ENCODE measurements at regions not wholly inside any gene's neighbourhood (a gene's known extent, or its start where the extent isn't known, plus 50 kb on each side); places are given as distances from the start of the nearest gene placed in this dataset.

GRCh38 chr22:49603016-49603415 lies 224.7 kb downstream of the BRD1 start:
- Histone ChIP-seq H3K36me3 (ENCODE audit: control insufficient read depth, insufficient read depth, low read length) (peaks cover 2% of the 10 kb centered on the region), H3K4me3 (replicated peaks; ENCODE audit: low read depth, low read length) (no peak overlapping the region), H3K27me3 (replicated peaks; ENCODE audit: control insufficient read depth, insufficient read depth, low read length) (no peaks in the 10 kb centered on the region)
- TF ChIP-seq CTCF (IDR thresholded peaks at IDR 0.05; ENCODE audit: insufficient read depth, low read length, poor library complexity, severe bottlenecking), result no peak
- DNase-seq (ENCODE audit: extremely low read depth, insufficient read length), result no peak

GRCh38 chr22:49602481-49602880 lies 225.2 kb downstream of the BRD1 start:
- H3K4me3 ChIP-seq (replicated peaks; ENCODE audit: low read depth, low read length), result no peak overlapping the region
- no peak for TF ChIP-seq CTCF (IDR thresholded peaks at IDR 0.05; ENCODE audit: insufficient read depth, low read length, poor library complexity, severe bottlenecking)
- H3K36me3 ChIP-seq (ENCODE audit: control insufficient read depth, insufficient read depth, low read length), result peaks cover 2% of the 10 kb centered on the region
- DNase-seq (ENCODE audit: extremely low read depth, insufficient read length), result no peak
- H3K27me3 ChIP-seq (replicated peaks; ENCODE audit: control insufficient read depth, insufficient read depth, low read length), result no peaks in the 10 kb centered on the region

- no peak for TF ChIP-seq CTCF (IDR thresholded peaks at IDR 0.05; ENCODE audit: insufficient read depth, low read length, poor library complexity, severe bottlenecking)
- Histone ChIP-seq H3K27me3 (replicated peaks; ENCODE audit: control insufficient read depth, insufficient read depth, low read length) (no peaks in the 10 kb centered on the region), H3K4me3 (replicated peaks; ENCODE audit: low read depth, low read length) (no peak overlapping the region), H3K36me3 (ENCODE audit: control insufficient read depth, insufficient read depth, low read length) (peaks cover 2% of the 10 kb centered on the region)
- DNase-seq (ENCODE audit: extremely low read depth, insufficient read length), result no peak
These were observed 225.9 kb downstream of the BRD1 start for GRCh38 chr22:49601614-49602321.

- no peak for DNase-seq (ENCODE audit: extremely low read depth, insufficient read length)
- Histone ChIP-seq H3K36me3 (ENCODE audit: control insufficient read depth, insufficient read depth, low read length) (peaks cover 3% of the 10 kb centered on the region), H3K4me3 (replicated peaks; ENCODE audit: low read depth, low read length) (no peak overlapping the region), H3K27me3 (replicated peaks; ENCODE audit: control insufficient read depth, insufficient read depth, low read length) (no peaks in the 10 kb centered on the region)
- TF ChIP-seq CTCF (IDR thresholded peaks at IDR 0.05; ENCODE audit: insufficient read depth, low read length, poor library complexity, severe bottlenecking), result no peak
These were observed 226.7 kb downstream of the BRD1 start for GRCh38 chr22:49600891-49601431.

GRCh38 chr22:49600468-49600867 lies 227.2 kb downstream of the BRD1 start:
- H3K27me3 ChIP-seq (replicated peaks; ENCODE audit: control insufficient read depth, insufficient read depth, low read length), result no peaks in the 10 kb centered on the region
- DNase-seq (ENCODE audit: extremely low read depth, insufficient read length), result no peak
- TF ChIP-seq CTCF (IDR thresholded peaks at IDR 0.05; ENCODE audit: insufficient read depth, low read length, poor library complexity, severe bottlenecking), result no peak
- peaks cover 4% of the 10 kb centered on the region for H3K36me3 ChIP-seq (ENCODE audit: control insufficient read depth, insufficient read depth, low read length)
- H3K4me3 ChIP-seq (replicated peaks; ENCODE audit: low read depth, low read length), result no peak overlapping the region
